ENCODE measurements at regions not wholly inside any gene's neighbourhood (a gene's known extent, or its start where the extent isn't known, plus 50 kb on each side); places are given as distances from the start of the nearest gene placed in this dataset.

GRCh38 chr6:163651915-163652668 is 237.6 kb downstream of the QKI start:
- H3K27ac ChIP-seq (ENCODE audit: low read depth, low read length), result no peak overlapping the region
- no peaks in the 10 kb centered on the region for H3K36me3 ChIP-seq (ENCODE audit: control insufficient read depth, low read length)
- H3K27me3 ChIP-seq (ENCODE audit: control insufficient read depth, low read length), result peaks cover 3% of the 10 kb centered on the region; the same call in 1 of the 2 replicates
- H3K4me1 ChIP-seq (ENCODE audit: control insufficient read depth, low read length), result no peaks in the 10 kb centered on the region
- H3F3A ChIP-seq (ENCODE audit: control insufficient read depth, insufficient read depth), result no peaks in the 10 kb centered on the region
- H3K4me2 ChIP-seq (ENCODE audit: low read length), result no peak overlapping the region
- no peaks in the 10 kb centered on the region for H3K79me2 ChIP-seq (ENCODE audit: control insufficient read depth, low read length)
- H3K4me3 ChIP-seq (ENCODE audit: low read length), result no peak overlapping the region
- H3K9me2 ChIP-seq (replicated peaks; ENCODE audit: control insufficient read depth, low read length), result no peaks in the 10 kb centered on the region
- H3K9me3 ChIP-seq (ENCODE audit: control insufficient read depth, insufficient read depth, low read length), result no peaks in the 10 kb centered on the region
- TF ChIP-seq EZH2phosphoT487 (IDR thresholded peaks at IDR 0.05; ENCODE audit: borderline replicate concordance, low read length) (no peak), CTCF (IDR thresholded peaks at IDR 0.05; ENCODE audit: low read depth, low read length, poor library complexity, severe bottlenecking) (no peak)
- H4K20me1 ChIP-seq (ENCODE audit: control insufficient read depth, insufficient read depth, low read depth, low read length), result no peaks in the 10 kb centered on the region

- H3K27ac ChIP-seq (ENCODE audit: low read depth, low read length), result no peak overlapping the region
- H3K4me3 ChIP-seq (ENCODE audit: low read length), result no peak overlapping the region
- no peaks in the 10 kb centered on the region for H3K36me3 ChIP-seq (ENCODE audit: control insufficient read depth, low read length)
- H3K4me2 ChIP-seq (ENCODE audit: low read length), result no peak overlapping the region
- peaks cover 3% of the 10 kb centered on the region; the same call in 1 of the 2 replicates for H3K27me3 ChIP-seq (ENCODE audit: control insufficient read depth, low read length)
- no peaks in the 10 kb centered on the region for H3K4me1 ChIP-seq (ENCODE audit: control insufficient read depth, low read length)
- TF ChIP-seq CTCF (IDR thresholded peaks at IDR 0.05; ENCODE audit: low read depth, low read length, poor library complexity, severe bottlenecking), result no peak
- no peak for TF ChIP-seq EZH2phosphoT487 (IDR thresholded peaks at IDR 0.05; ENCODE audit: borderline replicate concordance, low read length)
- H3K9me2 ChIP-seq (replicated peaks; ENCODE audit: control insufficient read depth, low read length), result no peaks in the 10 kb centered on the region
- H3F3A ChIP-seq (ENCODE audit: control insufficient read depth, insufficient read depth), result no peaks in the 10 kb centered on the region
- no peaks in the 10 kb centered on the region for H4K20me1 ChIP-seq (ENCODE audit: control insufficient read depth, insufficient read depth, low read depth, low read length)
- H3K79me2 ChIP-seq (ENCODE audit: control insufficient read depth, low read length), result no peaks in the 10 kb centered on the region
- H3K9me3 ChIP-seq (ENCODE audit: control insufficient read depth, insufficient read depth, low read length), result no peaks in the 10 kb centered on the region
Observed at GRCh38 chr6:163651426-163651825, 236.9 kb downstream of the QKI start.

GRCh38 chr6:163648868-163649267 is 234.3 kb downstream of the QKI start:
- H4K20me1 ChIP-seq (ENCODE audit: control insufficient read depth, insufficient read depth, low read depth, low read length), result no peaks in the 10 kb centered on the region
- no peak overlapping the region for H3K4me3 ChIP-seq (ENCODE audit: low read length)
- no peaks in the 10 kb centered on the region for H3K27me3 ChIP-seq (ENCODE audit: control insufficient read depth, low read length)
- no peaks in the 10 kb centered on the region for H3K79me2 ChIP-seq (ENCODE audit: control insufficient read depth, low read length)
- no peaks in the 10 kb centered on the region for H3K9me3 ChIP-seq (ENCODE audit: control insufficient read depth, insufficient read depth, low read length)
- no peaks in the 10 kb centered on the region for H3K36me3 ChIP-seq (ENCODE audit: control insufficient read depth, low read length)
- no peaks in the 10 kb centered on the region for H3K9me2 ChIP-seq (replicated peaks; ENCODE audit: control insufficient read depth, low read length)
- H3F3A ChIP-seq (ENCODE audit: control insufficient read depth, insufficient read depth), result no peaks in the 10 kb centered on the region
- H3K4me2 ChIP-seq (ENCODE audit: low read length), result no peak overlapping the region
- TF ChIP-seq EZH2phosphoT487 (IDR thresholded peaks at IDR 0.05; ENCODE audit: borderline replicate concordance, low read length) (no peak), CTCF (IDR thresholded peaks at IDR 0.05; ENCODE audit: low read depth, low read length, poor library complexity, severe bottlenecking) (no peak)
- H3K27ac ChIP-seq (ENCODE audit: low read depth, low read length), result no peak overlapping the region
- H3K4me1 ChIP-seq (ENCODE audit: control insufficient read depth, low read length), result no peaks in the 10 kb centered on the region
